Immature natural killer cell (primary cell): ENCODE measurements at regions not wholly inside any gene's neighbourhood (a gene's known extent, or its start where the extent isn't known, plus 50 kb on each side); places are given as distances from the start of the nearest gene placed in this dataset.
"Not testable (repeated sequence)": the region's sequence is repeated elsewhere in the genome, so short reads cannot be mapped to it uniquely, and the experiment has no call there.

ENCODE experiments used
- DNase-seq, 3 donors: peaks; one replicate each; pipeline ENCODE4 v3.0.0; 2022; ENCODE audit warnings: mixed read lengths in 1 of 3
- H3K27ac Mint-ChIP-seq, 6 donors: one replicate each; pipeline ENCODE4 v1.8.0; 2020; ENCODE audit warnings: mixed read lengths in 6 of 6, mild to moderate bottlenecking in 5 of 6, inconsistent platforms in 4 of 6, moderate library complexity in 3 of 6
- H3K27me3 Mint-ChIP-seq, 3 donors: one replicate each; pipeline ENCODE4 v1.8.0; 2020 to 2021; ENCODE audit warnings: low read depth in 3 of 3, mild to moderate bottlenecking in 3 of 3, mixed read lengths in 3 of 3, moderate library complexity in 3 of 3, inconsistent platforms in 1 of 3
- H3K36me3 Mint-ChIP-seq, 3 donors: one replicate each; pipeline ENCODE4 v1.8.0; 2020; ENCODE audit warnings: mixed read lengths in 3 of 3, inconsistent platforms in 2 of 3, mild to moderate bottlenecking in 2 of 3
- H3K4me1 Mint-ChIP-seq, 2 donors: one replicate each; pipeline ENCODE4 v1.8.0; 2020; ENCODE audit warnings: inconsistent platforms in 2 of 2, mild to moderate bottlenecking in 2 of 2, mixed read lengths in 2 of 2, moderate library complexity in 1 of 2
- H3K4me3 Mint-ChIP-seq, 5 donors: one replicate each; pipeline ENCODE4 v1.8.0; 2020; ENCODE audit warnings: mild to moderate bottlenecking in 5 of 5, mixed read lengths in 5 of 5, inconsistent platforms in 3 of 5, moderate library complexity in 3 of 5
- H3K9me3 Mint-ChIP-seq, 6 donors: one replicate each; pipeline ENCODE4 v1.8.0; 2020; ENCODE audit warnings: mild to moderate bottlenecking in 6 of 6, mixed read lengths in 6 of 6, inconsistent platforms in 4 of 6, moderate library complexity in 3 of 6

GRCh38 chr1:232143315-232143886 is 486.5 kb downstream of the SIPA1L2 start:
- Mint-ChIP-seq H3K4me1 (no peaks in the 10 kb centered on the region), H3K27me3 (peaks cover 1 to 2% (median 2%) of the 10 kb centered on the region in 3 donors), H3K27ac (no peak overlapping the region), H3K36me3 (no peaks in the 10 kb centered on the region), H3K4me3 (no peak overlapping the region), H3K9me3 (peaks cover 0 to 4% (median 0%) of the 10 kb centered on the region in 6 donors)
- no peak for DNase-seq

GRCh38 chr1:232142403-232143314 is 487.3 kb downstream of the SIPA1L2 start:
- H3K9me3 Mint-ChIP-seq: peaks cover 0 to 4% (median 0%) of the 10 kb centered on the region in 6 donors
- H3K4me1 Mint-ChIP-seq: no peaks in the 10 kb centered on the region
- peaks cover 0 to 2% (median 2%) of the 10 kb centered on the region in 3 donors for H3K27me3 Mint-ChIP-seq
- no peak overlapping the region for H3K27ac Mint-ChIP-seq
- DNase-seq: no peak
- H3K4me3 Mint-ChIP-seq: no peak overlapping the region
- no peaks in the 10 kb centered on the region for H3K36me3 Mint-ChIP-seq

GRCh38 chr1:232141167-232141448 is 488.8 kb downstream of the SIPA1L2 start:
- not testable (repeated sequence) for DNase-seq, H3K9me3 Mint-ChIP-seq, H3K4me1 Mint-ChIP-seq, H3K4me3 Mint-ChIP-seq, H3K36me3 Mint-ChIP-seq, H3K27ac Mint-ChIP-seq, H3K27me3 Mint-ChIP-seq

GRCh38 chr1:232140419-232141166 is 489.3 kb downstream of the SIPA1L2 start:
- Mint-ChIP-seq H3K27ac (no peak overlapping the region), H3K9me3 (peaks cover 0 to 4% (median 0%) of the 10 kb centered on the region in 6 donors), H3K4me1 (no peaks in the 10 kb centered on the region), H3K27me3 (peaks cover 0 to 2% (median 0%) of the 10 kb centered on the region in 3 donors), H3K36me3 (no peaks in the 10 kb centered on the region), H3K4me3 (no peak overlapping the region)
- no peak for DNase-seq

- DNase-seq: no peak
- Mint-ChIP-seq H3K4me1 (no peaks in the 10 kb centered on the region), H3K27ac (no peak overlapping the region), H3K36me3 (no peaks in the 10 kb centered on the region), H3K27me3 (peaks cover 0 to 2% (median 0%) of the 10 kb centered on the region in 3 donors), H3K4me3 (no peak overlapping the region), H3K9me3 (peaks cover 0 to 4% (median 0%) of the 10 kb centered on the region in 6 donors)
Observed at GRCh38 chr1:232139444-232139843, 490.5 kb downstream of the SIPA1L2 start.

- Mint-ChIP-seq H3K36me3 (no peaks in the 10 kb centered on the region), H3K4me3 (no peak overlapping the region), H3K4me1 (no peaks in the 10 kb centered on the region), H3K27ac (no peak overlapping the region), H3K27me3 (peaks cover 0 to 2% (median 0%) of the 10 kb centered on the region in 3 donors), H3K9me3 (peaks cover 0 to 4% (median 0%) of the 10 kb centered on the region in 6 donors)
- no peak for DNase-seq
Observed at GRCh38 chr1:232138044-232138443, 491.9 kb downstream of the SIPA1L2 start.

- Mint-ChIP-seq H3K4me3 (no peak overlapping the region), H3K36me3 (no peaks in the 10 kb centered on the region), H3K27ac (no peak overlapping the region), H3K27me3 (peaks cover 0 to 2% (median 0%) of the 10 kb centered on the region in 3 donors), H3K4me1 (no peaks in the 10 kb centered on the region), H3K9me3 (peaks cover 0 to 4% (median 0%) of the 10 kb centered on the region in 6 donors)
- DNase-seq: no peak
Observed at GRCh38 chr1:232137066-232137465, 492.9 kb downstream of the SIPA1L2 start.

- Mint-ChIP-seq H3K27ac (no peak overlapping the region), H3K4me3 (no peak overlapping the region), H3K4me1 (no peaks in the 10 kb centered on the region), H3K27me3 (peaks cover 0 to 1% (median under 1%) of the 10 kb centered on the region in 3 donors), H3K36me3 (no peaks in the 10 kb centered on the region), H3K9me3 (peaks cover 0 to 2% (median under 1%) of the 10 kb centered on the region in 6 donors)
- no peak for DNase-seq
Observed at GRCh38 chr1:232136136-232136535, 493.8 kb downstream of the SIPA1L2 start.

GRCh38 chr1:232134365-232134764 is 495.6 kb downstream of the SIPA1L2 start:
- no peaks in the 10 kb centered on the region for H3K4me1 Mint-ChIP-seq
- no peak overlapping the region for H3K4me3 Mint-ChIP-seq
- H3K36me3 Mint-ChIP-seq: no peaks in the 10 kb centered on the region
- peaks cover 0 to 5% (median 4%) of the 10 kb centered on the region in 3 donors for H3K27me3 Mint-ChIP-seq
- peaks cover 0 to 2% (median under 1%) of the 10 kb centered on the region in 6 donors for H3K9me3 Mint-ChIP-seq
- H3K27ac Mint-ChIP-seq: no peak overlapping the region
- DNase-seq: no peak

GRCh38 chr1:232132572-232132971 is 497.4 kb downstream of the SIPA1L2 start:
- H3K4me1 Mint-ChIP-seq: no peaks in the 10 kb centered on the region
- peaks cover 0 to 2% (median 0%) of the 10 kb centered on the region in 6 donors for H3K9me3 Mint-ChIP-seq
- no peaks in the 10 kb centered on the region for H3K36me3 Mint-ChIP-seq
- no peak overlapping the region for H3K4me3 Mint-ChIP-seq
- peaks cover 1 to 14% (median 4%) of the 10 kb centered on the region in 3 donors for H3K27me3 Mint-ChIP-seq
- no peak overlapping the region for H3K27ac Mint-ChIP-seq
- DNase-seq: no peak

- H3K9me3 Mint-ChIP-seq: peaks cover 0 to 2% (median 0%) of the 10 kb centered on the region in 6 donors
- H3K27ac Mint-ChIP-seq: no peak overlapping the region
- H3K4me1 Mint-ChIP-seq: no peaks in the 10 kb centered on the region
- DNase-seq: no peak
- H3K36me3 Mint-ChIP-seq: no peaks in the 10 kb centered on the region
- no peak overlapping the region for H3K4me3 Mint-ChIP-seq
- peaks cover 3 to 14% (median 4%) of the 10 kb centered on the region in 3 donors for H3K27me3 Mint-ChIP-seq
Observed at GRCh38 chr1:232131715-232132391, 498.1 kb downstream of the SIPA1L2 start.

- no peak for DNase-seq
- Mint-ChIP-seq H3K27ac (no peak overlapping the region), H3K4me3 (no peak overlapping the region), H3K36me3 (no peaks in the 10 kb centered on the region), H3K27me3 (peaks cover 3 to 14% (median 4%) of the 10 kb centered on the region in 3 donors), H3K4me1 (no peaks in the 10 kb centered on the region), H3K9me3 (peaks cover 0 to 2% (median 0%) of the 10 kb centered on the region in 6 donors)
Observed at GRCh38 chr1:232130815-232131480, 499.0 kb downstream of the SIPA1L2 start.

- Mint-ChIP-seq H3K4me3 (no peak overlapping the region), H3K9me3 (peaks cover 0 to 3% (median 0%) of the 10 kb centered on the region in 6 donors), H3K27ac (no peak overlapping the region), H3K36me3 (no peaks in the 10 kb centered on the region), H3K27me3 (peaks cover 3 to 16% (median 6%) of the 10 kb centered on the region in 3 donors), H3K4me1 (no peaks in the 10 kb centered on the region)
- DNase-seq: no peak
Observed at GRCh38 chr1:232127190-232127589, 500.6 kb downstream of the DISC1 start.
